H9 (cell line): ENCODE measurements at regions not wholly inside any gene's neighbourhood (a gene's known extent, or its start where the extent isn't known, plus 50 kb on each side); places are given as distances from the start of the nearest gene placed in this dataset.

Source experiments
- DNase-seq: peaks from one replicate; pipeline ENCODE4 v3.0.0-alpha.2; 2017
- H2AFZ ChIP-seq: one replicate; pipeline ENCODE4 v1.6.1; 2013; ENCODE audit warnings: mild to moderate bottlenecking, low read length, control low read depth, moderate library complexity
- H2AK5ac ChIP-seq: 2 replicates; pipeline ENCODE4 v1.6.1; 2013; ENCODE audit warnings: low read length, control low read depth, mixed read lengths; ENCODE audit not compliant: insufficient read length
- H2BK120ac ChIP-seq: one replicate; pipeline ENCODE4 v1.6.1; 2013; ENCODE audit warnings: low read depth, mild to moderate bottlenecking, low read length, control low read depth, inconsistent platforms; ENCODE audit not compliant: poor library complexity, severe bottlenecking
- H2BK12ac ChIP-seq: 2 replicates; pipeline ENCODE4 v1.6.1; 2013; ENCODE audit warnings: low read length, control low read depth, mixed read lengths, low read depth; ENCODE audit not compliant: insufficient read length
- H2BK15ac ChIP-seq: 2 replicates; pipeline ENCODE4 v1.6.1; 2013; ENCODE audit warnings: low read depth, low read length, control low read depth
- H2BK20ac ChIP-seq: one replicate; pipeline ENCODE4 v1.6.1; 2013; ENCODE audit warnings: low read depth, mild to moderate bottlenecking, low read length, control low read depth, inconsistent platforms; ENCODE audit not compliant: poor library complexity, severe bottlenecking
- H2BK5ac ChIP-seq: 2 replicates; pipeline ENCODE4 v1.6.1; 2013; ENCODE audit warnings: low read length, control low read depth, mixed read lengths; ENCODE audit not compliant: insufficient read length
- H3K14ac ChIP-seq: 2 replicates; pipeline ENCODE4 v1.6.1; 2013; ENCODE audit warnings: low read length, control low read depth; ENCODE audit not compliant: insufficient read depth
- H3K18ac ChIP-seq: 2 replicates; pipeline ENCODE4 v1.6.1; 2013; ENCODE audit warnings: low read depth, mild to moderate bottlenecking, mixed read lengths, low read length, control low read depth; ENCODE audit not compliant: insufficient read length
- H3K23ac ChIP-seq: 2 replicates; pipeline ENCODE4 v1.6.1; 2013; ENCODE audit warnings: low read length, control low read depth, mixed read lengths, low read depth; ENCODE audit not compliant: insufficient read length
- H3K23me2 ChIP-seq: 2 replicates; pipeline ENCODE4 v1.6.1; 2013; ENCODE audit warnings: low read depth, mild to moderate bottlenecking, mixed read lengths, low read length, control low read depth; ENCODE audit not compliant: insufficient read length, poor library complexity, severe bottlenecking
- H3K27ac ChIP-seq: 2 replicates; pipeline ENCODE4 v1.5.1; 2013; ENCODE audit warnings: low read length, control low read depth, mixed read lengths, low read depth; ENCODE audit not compliant: insufficient read length
- H3K27me3 ChIP-seq: 2 replicates; pipeline ENCODE4 v1.6.1; 2013; ENCODE audit warnings: low read length, control low read depth, inconsistent platforms; ENCODE audit not compliant: insufficient read depth
- H3K4ac ChIP-seq: 2 replicates; pipeline ENCODE4 v1.6.1; 2013; ENCODE audit warnings: low read depth, mild to moderate bottlenecking, control low read depth, inconsistent platforms, low read length, moderate library complexity
- H3K4me1 ChIP-seq: 2 replicates; pipeline ENCODE4 v1.6.1; 2013; ENCODE audit warnings: low read length, control low read depth, inconsistent platforms; ENCODE audit not compliant: insufficient read depth
- H3K4me2 ChIP-seq: 2 replicates; pipeline ENCODE4 v1.6.1; 2013; ENCODE audit warnings: low read length, control low read depth, mixed read lengths; ENCODE audit not compliant: insufficient read length, insufficient read depth
- H3K56ac ChIP-seq: 2 replicates; pipeline ENCODE4 v1.6.1; 2013; ENCODE audit warnings: low read depth, mild to moderate bottlenecking, mixed read lengths, low read length, control low read depth; ENCODE audit not compliant: insufficient read length
- H3K79me1 ChIP-seq: 2 replicates; pipeline ENCODE4 v1.6.1; 2013; ENCODE audit warnings: low read depth, mild to moderate bottlenecking, moderate library complexity, low read length, control low read depth, inconsistent platforms; ENCODE audit not compliant: insufficient read depth, poor library complexity, severe bottlenecking
- H3K79me2 ChIP-seq: 2 replicates; pipeline ENCODE4 v1.6.1; 2013; ENCODE audit warnings: low read length, control low read depth, inconsistent platforms; ENCODE audit not compliant: insufficient read depth
- H3K9ac ChIP-seq: 2 replicates; pipeline ENCODE4 v1.6.1; 2013; ENCODE audit warnings: low read length, control low read depth, mixed read lengths; ENCODE audit not compliant: insufficient read length; ENCODE audit errors: extremely low read depth
- H3K9me3 ChIP-seq: one replicate; pipeline ENCODE4 v1.6.1; 2013; ENCODE audit warnings: low read depth, low read length, inconsistent platforms; ENCODE audit not compliant: control insufficient read depth
- H3T11ph ChIP-seq: one replicate; pipeline ENCODE4 v1.6.1; 2013; ENCODE audit warnings: mild to moderate bottlenecking, low read length, control low read depth, inconsistent platforms
- H4K20me1 ChIP-seq: one replicate; pipeline ENCODE4 v1.6.1; 2013; ENCODE audit not compliant: control insufficient read depth, insufficient read length, insufficient read depth
- H4K5ac ChIP-seq: 2 replicates; pipeline ENCODE4 v1.6.1; 2013; ENCODE audit warnings: low read depth, mild to moderate bottlenecking, mixed read lengths, low read length, control low read depth; ENCODE audit not compliant: insufficient read length
- H4K8ac ChIP-seq: replicated peaks from 2 replicates; pipeline ENCODE4 v1.6.1; 2013; ENCODE audit warnings: low read length, control low read depth, mixed read lengths, low read depth; ENCODE audit not compliant: insufficient read length
- H4K91ac ChIP-seq: 2 replicates; pipeline ENCODE4 v1.6.1; 2013; ENCODE audit warnings: low read depth, mild to moderate bottlenecking, moderate library complexity, mixed read lengths, low read length, control low read depth; ENCODE audit not compliant: insufficient read length
- H3K27ac Mint-ChIP-seq, 3 experiments: 2 replicates in 2 of 3; 3 replicates in 1 of 3; pipeline ENCODE4 v1.8.0; 2020 to 2021; ENCODE audit warnings: mixed read lengths in 3 of 3, mild to moderate bottlenecking in 1 of 3, moderate library complexity in 1 of 3
- H3K27me3 Mint-ChIP-seq: 2 replicates; pipeline ENCODE4 v1.8.0; 2021; ENCODE audit warnings: low read depth, mild to moderate bottlenecking, moderate library complexity, mixed read lengths
- H3K36me3 Mint-ChIP-seq, 3 experiments: 2 replicates in 2 of 3; 3 replicates in 1 of 3; pipeline ENCODE4 v1.8.0; 2020 to 2021; ENCODE audit warnings: low read depth in 3 of 3, mixed read lengths in 3 of 3; ENCODE audit not compliant: insufficient read depth in 1 of 3
- H3K4me1 Mint-ChIP-seq, 2 experiments: 2 replicates each; pipeline ENCODE4 v1.8.0; 2020; ENCODE audit warnings: mixed read lengths in 2 of 2
- H3K4me3 Mint-ChIP-seq, 2 experiments: 2 replicates in 1 of 2; 3 replicates in 1 of 2; pipeline ENCODE4 v1.8.0; 2020 to 2021; ENCODE audit warnings: mild to moderate bottlenecking in 2 of 2, mixed read lengths in 2 of 2, moderate library complexity in 1 of 2
- H3K9me3 Mint-ChIP-seq, 2 experiments: 2 replicates in 1 of 2; 3 replicates in 1 of 2; pipeline ENCODE4 v1.8.0; 2020; ENCODE audit warnings: mild to moderate bottlenecking in 2 of 2, mixed read lengths in 2 of 2, moderate library complexity in 1 of 2
- WGBS: extraction: QIAGEN DNeasy Blood & Tissue Kit; methylation state at CpG from one replicate; pipeline ENCODE4 v1.1.7; 2013; ENCODE audit warnings: missing lambda C conversion rate, low lambda C conversion rate, mixed read lengths; ENCODE audit not compliant: insufficient read length; ENCODE audit errors: extremely low coverage; 5-methylcytosine and 5-hydroxymethylcytosine counted together
- TF ChIP-seq, protein P1 (sequence below): fragments of 200-600 bp; sonication (generic); conservative IDR thresholded peaks from 3 replicates; pipeline ENCODE4 v1.8.0; 2021; ENCODE audit warnings: antibody characterized with exemption, mild to moderate bottlenecking

DNA sequence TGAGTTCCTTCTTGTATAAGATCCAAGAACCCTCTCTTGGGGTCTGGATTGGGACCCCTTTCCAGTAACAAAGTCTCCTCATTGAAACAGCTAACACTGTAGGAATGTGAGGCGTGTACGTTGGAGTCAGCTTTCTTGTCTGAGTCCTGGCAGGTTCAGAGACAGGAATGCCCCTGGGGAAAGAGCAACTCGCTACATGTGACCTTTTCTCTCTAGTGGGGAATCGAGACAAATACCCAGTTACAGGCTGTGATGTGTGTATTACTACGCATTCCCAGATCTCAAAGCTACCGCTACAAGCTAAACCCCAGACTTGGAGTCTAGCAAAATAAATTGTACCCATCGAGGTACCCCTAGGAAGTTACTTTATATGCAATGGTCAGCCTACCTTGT, 85.6 kb upstream of the FRMD4A start:
- WGBS: no CpG with 5 or more reads among the region's 7 CpGs
- Mint-ChIP-seq H3K27ac (no peak overlapping the region), H3K9me3 (no peaks in the 10 kb centered on the region), H3K27me3 (no peaks in the 10 kb centered on the region), H3K4me3 (no peak overlapping the region), H3K36me3 (no peaks in the 10 kb centered on the region), H3K4me1 (peaks cover 43 to 47% of the 10 kb centered on the region in 2 experiments)
- Histone ChIP-seq H3K14ac (no peak overlapping the region), H3K23ac (no peak overlapping the region), H4K91ac (no peak overlapping the region), H3T11ph (no peak overlapping the region), H3K79me1 (no peaks in the 10 kb centered on the region), H2AFZ (no peak overlapping the region), H2BK15ac (no peak overlapping the region), H3K4ac (no peak overlapping the region), H3K27me3 (no peaks in the 10 kb centered on the region), H3K27ac (no peak overlapping the region), H2BK5ac (no peak overlapping the region), H2BK20ac (no peak overlapping the region), H3K56ac (no peak overlapping the region), H3K23me2 (no peaks in the 10 kb centered on the region), H4K5ac (no peak overlapping the region), H2AK5ac (no peak overlapping the region), H4K20me1 (no peaks in the 10 kb centered on the region), H3K18ac (no peak overlapping the region), H3K9ac (no peak overlapping the region), H2BK120ac (no peak overlapping the region), H3K4me2 (no peak overlapping the region), H2BK12ac (no peak overlapping the region), H3K79me2 (no peaks in the 10 kb centered on the region), H4K8ac (no peak overlapping the region), H3K9me3 (no peaks in the 10 kb centered on the region), H3K4me1 (peaks cover 2% of the 10 kb centered on the region)
- TF ChIP-seq, protein P1, sequence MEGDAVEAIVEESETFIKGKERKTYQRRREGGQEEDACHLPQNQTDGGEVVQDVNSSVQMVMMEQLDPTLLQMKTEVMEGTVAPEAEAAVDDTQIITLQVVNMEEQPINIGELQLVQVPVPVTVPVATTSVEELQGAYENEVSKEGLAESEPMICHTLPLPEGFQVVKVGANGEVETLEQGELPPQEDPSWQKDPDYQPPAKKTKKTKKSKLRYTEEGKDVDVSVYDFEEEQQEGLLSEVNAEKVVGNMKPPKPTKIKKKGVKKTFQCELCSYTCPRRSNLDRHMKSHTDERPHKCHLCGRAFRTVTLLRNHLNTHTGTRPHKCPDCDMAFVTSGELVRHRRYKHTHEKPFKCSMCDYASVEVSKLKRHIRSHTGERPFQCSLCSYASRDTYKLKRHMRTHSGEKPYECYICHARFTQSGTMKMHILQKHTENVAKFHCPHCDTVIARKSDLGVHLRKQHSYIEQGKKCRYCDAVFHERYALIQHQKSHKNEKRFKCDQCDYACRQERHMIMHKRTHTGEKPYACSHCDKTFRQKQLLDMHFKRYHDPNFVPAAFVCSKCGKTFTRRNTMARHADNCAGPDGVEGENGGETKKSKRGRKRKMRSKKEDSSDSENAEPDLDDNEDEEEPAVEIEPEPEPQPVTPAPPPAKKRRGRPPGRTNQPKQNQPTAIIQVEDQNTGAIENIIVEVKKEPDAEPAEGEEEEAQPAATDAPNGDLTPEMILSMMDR: no peak
- no peak for DNase-seq
